ENCODE measurements at regions not wholly inside any gene's neighbourhood (a gene's known extent, or its start where the extent isn't known, plus 50 kb on each side); places are given as distances from the start of the nearest gene placed in this dataset.
A peak's percentile ranks its signal among the peaks of the same experiment; 100 is the strongest.
"Not testable (repeated sequence)": the region's sequence is repeated elsewhere in the genome, so short reads cannot be mapped to it uniquely, and the experiment has no call there.

GRCh38 chr4:11130195-11130970, 298.3 kb downstream of the HS3ST1 start:
- peak in 2 of 58 donors; percentile 10 to 16 for DNase-seq

- no peak for DNase-seq
Measured at GRCh38 chr4:11120435-11120834, 308.3 kb downstream of the HS3ST1 start.

GRCh38 chr4:11119474-11119873, 309.2 kb downstream of the HS3ST1 start:
- DNase-seq: no peak

- DNase-seq: no peak
Measured at GRCh38 chr4:11118513-11118912, 310.2 kb downstream of the HS3ST1 start.

GRCh38 chr4:11116940-11117339, 311.8 kb downstream of the HS3ST1 start:
- no peak for DNase-seq

- DNase-seq: no peak
Measured at GRCh38 chr4:11111876-11112275, 316.8 kb downstream of the HS3ST1 start.

- no peak for DNase-seq
Measured at GRCh38 chr4:11111370-11111769, 317.3 kb downstream of the HS3ST1 start.

GRCh38 chr4:11106759-11107158, 321.9 kb downstream of the HS3ST1 start:
- DNase-seq: no peak

GRCh38 chr4:11106190-11106589, 322.5 kb downstream of the HS3ST1 start:
- no peak for DNase-seq

GRCh38 chr4:11105715-11106114, 323.0 kb downstream of the HS3ST1 start:
- no peak for DNase-seq

- no peak for DNase-seq
Measured at GRCh38 chr4:11098461-11098860, 330.2 kb downstream of the HS3ST1 start.

GRCh38 chr4:11097725-11098124, 331.0 kb downstream of the HS3ST1 start:
- no peak for DNase-seq

- no peak for DNase-seq
Measured at GRCh38 chr4:11081006-11081405, 347.7 kb downstream of the HS3ST1 start.

- no peak for DNase-seq
Measured at GRCh38 chr4:11079171-11079570, 349.5 kb downstream of the HS3ST1 start.

- no peak for DNase-seq
Measured at GRCh38 chr4:11074581-11075241, 354.0 kb downstream of the HS3ST1 start.

- DNase-seq: no peak
Measured at GRCh38 chr4:11073621-11074051, 355.1 kb downstream of the HS3ST1 start.

- no peak for DNase-seq
Measured at GRCh38 chr4:11072999-11073398, 355.7 kb downstream of the HS3ST1 start.

- DNase-seq: no peak
Measured at GRCh38 chr4:11072463-11072862, 356.2 kb downstream of the HS3ST1 start.

- no peak for DNase-seq
Measured at GRCh38 chr4:11070813-11071212, 357.9 kb downstream of the HS3ST1 start.

GRCh38 chr4:11069581-11070211, 359.0 kb downstream of the HS3ST1 start:
- no peak for DNase-seq

- no peak for DNase-seq
Measured at GRCh38 chr4:11069083-11069482, 359.6 kb downstream of the HS3ST1 start.

- not testable (repeated sequence) for DNase-seq
Measured at GRCh38 chr4:11066584-11066983, 362.1 kb downstream of the HS3ST1 start.

Measured in anterior cingulate cortex (tissue), 58 donors.